GM23338 (cell line): ENCODE measurements at regions not wholly inside any gene's neighbourhood (a gene's known extent, or its start where the extent isn't known, plus 50 kb on each side); places are given as distances from the start of the nearest gene placed in this dataset.

Experiments
- CREB1 ChIP-seq: fragments of 250-450 bp; sonication (Bioruptor Pico); IDR thresholded peaks from 2 replicates; pipeline ENCODE4 v1.5.0; 2020; ENCODE audit warnings: low read depth, mild to moderate bottlenecking, moderate library complexity
- EZH2 ChIP-seq: fragments of 200-600 bp; sonication (generic); IDR thresholded peaks from one replicate; pipeline ENCODE4 v1.8.0; 2017; ENCODE audit warnings: antibody characterized with exemption, mild to moderate bottlenecking, low read depth; ENCODE audit not compliant: unreplicated experiment
- EZH2phosphoT487 ChIP-seq: fragments of 200-600 bp; sonication (generic); IDR thresholded peaks from one replicate; pipeline ENCODE4 v1.8.1; 2018; ENCODE audit warnings: antibody characterized with exemption; ENCODE audit not compliant: unreplicated experiment
- JUNB ChIP-seq: IDR thresholded peaks from one replicate; pipeline ENCODE4 v1.6.1; 2016; ENCODE audit warnings: antibody characterized with exemption; ENCODE audit not compliant: unreplicated experiment
- NANOG ChIP-seq: IDR thresholded peaks from 2 replicates; pipeline ENCODE4 v1.6.1; 2016; ENCODE audit warnings: antibody characterized with exemption, borderline replicate concordance
- POLR2AphosphoS5 ChIP-seq: IDR thresholded peaks from 2 replicates; pipeline ENCODE4 v1.6.1; 2016; ENCODE audit warnings: antibody characterized with exemption, low read depth
- STAT1 ChIP-seq: IDR thresholded peaks from one replicate; pipeline ENCODE4 v1.6.1; 2016; ENCODE audit warnings: antibody characterized with exemption; ENCODE audit not compliant: unreplicated experiment
- ZNF114 ChIP-seq: fragments of 250-450 bp; sonication (Bioruptor Pico); IDR thresholded peaks from 2 replicates; pipeline ENCODE4 v1.5.0; 2020; ENCODE audit warnings: mild to moderate bottlenecking, moderate library complexity
- ZNF331 ChIP-seq: fragments of 250-450 bp; sonication (Bioruptor Pico); IDR thresholded peaks from 2 replicates; pipeline ENCODE4 v1.5.0; 2020; ENCODE audit warnings: low read depth, mild to moderate bottlenecking, moderate library complexity
- TF ChIP-seq, protein P1 (sequence below), 2 experiments: fragments of 200-600 bp in 1 of 2; sonication (generic) in 1 of 2; conservative IDR thresholded peaks; 2 replicates each; pipeline versions ENCODE4 v1.5.1 to v1.6.1; 2016 to 2017; ENCODE audit warnings: antibody characterized with exemption in 2 of 2, low read depth in 2 of 2, mild to moderate bottlenecking in 2 of 2, moderate library complexity in 1 of 2
- TF ChIP-seq, protein P2 (sequence below): IDR thresholded peaks from 2 replicates; pipeline ENCODE4 v1.6.1; 2016; ENCODE audit warnings: antibody characterized with exemption
- TF ChIP-seq, protein P3 (sequence below): IDR thresholded peaks from one replicate; pipeline ENCODE4 v1.6.1; 2018; ENCODE audit warnings: antibody characterized with exemption; ENCODE audit not compliant: unreplicated experiment
- TF ChIP-seq, protein P4 (sequence below): fragments of 250-450 bp; sonication (Bioruptor Pico); IDR thresholded peaks from 2 replicates; pipeline ENCODE4 v1.5.0; 2020; ENCODE audit warnings: mild to moderate bottlenecking, moderate library complexity

DNA sequence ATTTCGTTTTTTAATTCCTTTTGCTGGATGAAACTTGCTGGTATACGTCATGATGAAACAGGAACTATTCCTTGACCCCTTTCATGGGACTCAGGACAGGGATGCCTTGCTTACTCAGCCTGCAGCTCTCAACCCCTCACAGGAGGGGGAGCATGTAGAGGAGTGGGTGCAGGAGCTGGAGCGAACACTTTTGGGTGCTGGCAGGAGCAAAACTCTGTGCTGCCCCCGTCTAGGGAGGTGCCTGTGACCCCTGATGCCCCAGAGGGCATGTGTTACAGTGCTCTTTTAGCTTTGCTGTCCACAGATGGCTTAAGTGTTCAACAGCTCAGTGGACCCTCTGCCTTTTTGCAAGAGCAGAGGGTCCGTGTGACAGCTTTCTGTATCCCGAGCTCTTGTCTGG is 56.8 kb upstream of the TEX13C start:
- TF ChIP-seq, protein P1, sequence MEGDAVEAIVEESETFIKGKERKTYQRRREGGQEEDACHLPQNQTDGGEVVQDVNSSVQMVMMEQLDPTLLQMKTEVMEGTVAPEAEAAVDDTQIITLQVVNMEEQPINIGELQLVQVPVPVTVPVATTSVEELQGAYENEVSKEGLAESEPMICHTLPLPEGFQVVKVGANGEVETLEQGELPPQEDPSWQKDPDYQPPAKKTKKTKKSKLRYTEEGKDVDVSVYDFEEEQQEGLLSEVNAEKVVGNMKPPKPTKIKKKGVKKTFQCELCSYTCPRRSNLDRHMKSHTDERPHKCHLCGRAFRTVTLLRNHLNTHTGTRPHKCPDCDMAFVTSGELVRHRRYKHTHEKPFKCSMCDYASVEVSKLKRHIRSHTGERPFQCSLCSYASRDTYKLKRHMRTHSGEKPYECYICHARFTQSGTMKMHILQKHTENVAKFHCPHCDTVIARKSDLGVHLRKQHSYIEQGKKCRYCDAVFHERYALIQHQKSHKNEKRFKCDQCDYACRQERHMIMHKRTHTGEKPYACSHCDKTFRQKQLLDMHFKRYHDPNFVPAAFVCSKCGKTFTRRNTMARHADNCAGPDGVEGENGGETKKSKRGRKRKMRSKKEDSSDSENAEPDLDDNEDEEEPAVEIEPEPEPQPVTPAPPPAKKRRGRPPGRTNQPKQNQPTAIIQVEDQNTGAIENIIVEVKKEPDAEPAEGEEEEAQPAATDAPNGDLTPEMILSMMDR (conservative IDR thresholded peaks at IDR 0.05; ENCODE audit: low read depth in 2 of 2): no peak
- TF ChIP-seq EZH2phosphoT487 (no peak), POLR2AphosphoS5 (no peak), EZH2 (no peak), NANOG (no peak), ZNF114 (CRISPR knock-in tag) (no peak), JUNB (no peak), STAT1 (no peak), ZNF331 (CRISPR knock-in tag) (no peak), CREB1 (CRISPR knock-in tag) (no peak)
- TF ChIP-seq, protein P2, sequence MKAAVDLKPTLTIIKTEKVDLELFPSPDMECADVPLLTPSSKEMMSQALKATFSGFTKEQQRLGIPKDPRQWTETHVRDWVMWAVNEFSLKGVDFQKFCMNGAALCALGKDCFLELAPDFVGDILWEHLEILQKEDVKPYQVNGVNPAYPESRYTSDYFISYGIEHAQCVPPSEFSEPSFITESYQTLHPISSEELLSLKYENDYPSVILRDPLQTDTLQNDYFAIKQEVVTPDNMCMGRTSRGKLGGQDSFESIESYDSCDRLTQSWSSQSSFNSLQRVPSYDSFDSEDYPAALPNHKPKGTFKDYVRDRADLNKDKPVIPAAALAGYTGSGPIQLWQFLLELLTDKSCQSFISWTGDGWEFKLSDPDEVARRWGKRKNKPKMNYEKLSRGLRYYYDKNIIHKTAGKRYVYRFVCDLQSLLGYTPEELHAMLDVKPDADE: no peak
- TF ChIP-seq, protein P3, sequence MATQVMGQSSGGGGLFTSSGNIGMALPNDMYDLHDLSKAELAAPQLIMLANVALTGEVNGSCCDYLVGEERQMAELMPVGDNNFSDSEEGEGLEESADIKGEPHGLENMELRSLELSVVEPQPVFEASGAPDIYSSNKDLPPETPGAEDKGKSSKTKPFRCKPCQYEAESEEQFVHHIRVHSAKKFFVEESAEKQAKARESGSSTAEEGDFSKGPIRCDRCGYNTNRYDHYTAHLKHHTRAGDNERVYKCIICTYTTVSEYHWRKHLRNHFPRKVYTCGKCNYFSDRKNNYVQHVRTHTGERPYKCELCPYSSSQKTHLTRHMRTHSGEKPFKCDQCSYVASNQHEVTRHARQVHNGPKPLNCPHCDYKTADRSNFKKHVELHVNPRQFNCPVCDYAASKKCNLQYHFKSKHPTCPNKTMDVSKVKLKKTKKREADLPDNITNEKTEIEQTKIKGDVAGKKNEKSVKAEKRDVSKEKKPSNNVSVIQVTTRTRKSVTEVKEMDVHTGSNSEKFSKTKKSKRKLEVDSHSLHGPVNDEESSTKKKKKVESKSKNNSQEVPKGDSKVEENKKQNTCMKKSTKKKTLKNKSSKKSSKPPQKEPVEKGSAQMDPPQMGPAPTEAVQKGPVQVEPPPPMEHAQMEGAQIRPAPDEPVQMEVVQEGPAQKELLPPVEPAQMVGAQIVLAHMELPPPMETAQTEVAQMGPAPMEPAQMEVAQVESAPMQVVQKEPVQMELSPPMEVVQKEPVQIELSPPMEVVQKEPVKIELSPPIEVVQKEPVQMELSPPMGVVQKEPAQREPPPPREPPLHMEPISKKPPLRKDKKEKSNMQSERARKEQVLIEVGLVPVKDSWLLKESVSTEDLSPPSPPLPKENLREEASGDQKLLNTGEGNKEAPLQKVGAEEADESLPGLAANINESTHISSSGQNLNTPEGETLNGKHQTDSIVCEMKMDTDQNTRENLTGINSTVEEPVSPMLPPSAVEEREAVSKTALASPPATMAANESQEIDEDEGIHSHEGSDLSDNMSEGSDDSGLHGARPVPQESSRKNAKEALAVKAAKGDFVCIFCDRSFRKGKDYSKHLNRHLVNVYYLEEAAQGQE: no peak
- TF ChIP-seq, protein P4, sequence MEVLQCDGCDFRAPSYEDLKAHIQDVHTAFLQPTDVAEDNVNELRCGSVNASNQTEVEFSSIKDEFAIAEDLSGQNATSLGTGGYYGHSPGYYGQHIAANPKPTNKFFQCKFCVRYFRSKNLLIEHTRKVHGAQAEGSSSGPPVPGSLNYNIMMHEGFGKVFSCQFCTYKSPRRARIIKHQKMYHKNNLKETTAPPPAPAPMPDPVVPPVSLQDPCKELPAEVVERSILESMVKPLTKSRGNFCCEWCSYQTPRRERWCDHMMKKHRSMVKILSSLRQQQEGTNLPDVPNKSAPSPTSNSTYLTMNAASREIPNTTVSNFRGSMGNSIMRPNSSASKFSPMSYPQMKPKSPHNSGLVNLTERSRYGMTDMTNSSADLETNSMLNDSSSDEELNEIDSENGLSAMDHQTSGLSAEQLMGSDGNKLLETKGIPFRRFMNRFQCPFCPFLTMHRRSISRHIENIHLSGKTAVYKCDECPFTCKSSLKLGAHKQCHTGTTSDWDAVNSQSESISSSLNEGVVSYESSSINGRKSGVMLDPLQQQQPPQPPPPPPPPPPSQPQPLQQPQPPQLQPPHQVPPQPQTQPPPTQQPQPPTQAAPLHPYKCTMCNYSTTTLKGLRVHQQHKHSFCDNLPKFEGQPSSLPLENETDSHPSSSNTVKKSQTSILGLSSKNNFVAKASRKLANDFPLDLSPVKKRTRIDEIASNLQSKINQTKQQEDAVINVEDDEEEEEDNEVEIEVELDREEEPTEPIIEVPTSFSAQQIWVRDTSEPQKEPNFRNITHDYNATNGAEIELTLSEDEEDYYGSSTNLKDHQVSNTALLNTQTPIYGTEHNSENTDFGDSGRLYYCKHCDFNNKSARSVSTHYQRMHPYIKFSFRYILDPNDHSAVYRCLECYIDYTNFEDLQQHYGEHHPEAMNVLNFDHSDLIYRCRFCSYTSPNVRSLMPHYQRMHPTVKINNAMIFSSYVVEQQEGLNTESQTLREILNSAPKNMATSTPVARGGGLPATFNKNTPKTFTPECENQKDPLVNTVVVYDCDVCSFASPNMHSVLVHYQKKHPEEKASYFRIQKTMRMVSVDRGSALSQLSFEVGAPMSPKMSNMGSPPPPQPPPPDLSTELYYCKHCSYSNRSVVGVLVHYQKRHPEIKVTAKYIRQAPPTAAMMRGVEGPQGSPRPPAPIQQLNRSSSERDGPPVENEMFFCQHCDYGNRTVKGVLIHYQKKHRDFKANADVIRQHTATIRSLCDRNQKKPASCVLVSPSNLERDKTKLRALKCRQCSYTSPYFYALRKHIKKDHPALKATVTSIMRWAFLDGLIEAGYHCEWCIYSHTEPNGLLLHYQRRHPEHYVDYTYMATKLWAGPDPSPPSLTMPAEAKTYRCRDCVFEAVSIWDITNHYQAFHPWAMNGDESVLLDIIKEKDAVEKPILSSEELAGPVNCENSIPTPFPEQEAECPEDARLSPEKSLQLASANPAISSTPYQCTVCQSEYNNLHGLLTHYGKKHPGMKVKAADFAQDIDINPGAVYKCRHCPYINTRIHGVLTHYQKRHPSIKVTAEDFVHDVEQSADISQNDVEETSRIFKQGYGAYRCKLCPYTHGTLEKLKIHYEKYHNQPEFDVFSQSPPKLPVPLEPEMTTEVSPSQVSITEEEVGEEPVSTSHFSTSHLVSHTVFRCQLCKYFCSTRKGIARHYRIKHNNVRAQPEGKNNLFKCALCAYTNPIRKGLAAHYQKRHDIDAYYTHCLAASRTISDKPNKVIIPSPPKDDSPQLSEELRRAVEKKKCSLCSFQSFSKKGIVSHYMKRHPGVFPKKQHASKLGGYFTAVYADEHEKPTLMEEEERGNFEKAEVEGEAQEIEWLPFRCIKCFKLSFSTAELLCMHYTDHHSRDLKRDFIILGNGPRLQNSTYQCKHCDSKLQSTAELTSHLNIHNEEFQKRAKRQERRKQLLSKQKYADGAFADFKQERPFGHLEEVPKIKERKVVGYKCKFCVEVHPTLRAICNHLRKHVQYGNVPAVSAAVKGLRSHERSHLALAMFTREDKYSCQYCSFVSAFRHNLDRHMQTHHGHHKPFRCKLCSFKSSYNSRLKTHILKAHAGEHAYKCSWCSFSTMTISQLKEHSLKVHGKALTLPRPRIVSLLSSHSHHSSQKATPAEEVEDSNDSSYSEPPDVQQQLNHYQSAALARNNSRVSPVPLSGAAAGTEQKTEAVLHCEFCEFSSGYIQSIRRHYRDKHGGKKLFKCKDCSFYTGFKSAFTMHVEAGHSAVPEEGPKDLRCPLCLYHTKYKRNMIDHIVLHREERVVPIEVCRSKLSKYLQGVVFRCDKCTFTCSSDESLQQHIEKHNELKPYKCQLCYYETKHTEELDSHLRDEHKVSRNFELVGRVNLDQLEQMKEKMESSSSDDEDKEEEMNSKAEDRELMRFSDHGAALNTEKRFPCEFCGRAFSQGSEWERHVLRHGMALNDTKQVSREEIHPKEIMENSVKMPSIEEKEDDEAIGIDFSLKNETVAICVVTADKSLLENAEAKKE: no peak
